GM10266 (cell line): ENCODE measurements at regions not wholly inside any gene's neighbourhood (a gene's known extent, or its start where the extent isn't known, plus 50 kb on each side); places are given as distances from the start of the nearest gene placed in this dataset.

ENCODE experiments used
- DNase-seq: peaks from one replicate; pipeline ENCODE4 v3.0.0; 2012; ENCODE audit errors: extremely low spot score
- CTCF ChIP-seq: IDR thresholded peaks from 2 replicates; pipeline ENCODE4 v1.5.1; 2012; ENCODE audit warnings: mild to moderate bottlenecking, low read depth; ENCODE audit not compliant: control insufficient read depth, insufficient read depth; ENCODE audit errors: missing control alignments

- no peak for DNase-seq
- no peak for TF ChIP-seq CTCF
Observed at GRCh38 chr7:68147614-68148238, 1151.1 kb downstream of the TYW1 start.

- no peak for DNase-seq
- TF ChIP-seq CTCF = no peak
Observed at GRCh38 chr7:68148440-68148839, 1151.8 kb downstream of the TYW1 start.

GRCh38 chr7:68152205-68152604 is 1155.6 kb downstream of the TYW1 start:
- TF ChIP-seq CTCF = no peak
- DNase-seq = no peak

- DNase-seq = no peak
- no peak for TF ChIP-seq CTCF
Observed at GRCh38 chr7:68155676-68156075, 1159.0 kb downstream of the TYW1 start.

GRCh38 chr7:68158686-68159295 is 1162.2 kb downstream of the TYW1 start:
- no peak for DNase-seq
- TF ChIP-seq CTCF = no peak

- DNase-seq = no peak
- no peak for TF ChIP-seq CTCF
Observed at GRCh38 chr7:68162712-68163111, 1166.1 kb downstream of the TYW1 start.

GRCh38 chr7:68166525-68166924 is 1169.9 kb downstream of the TYW1 start:
- no peak for TF ChIP-seq CTCF
- no peak for DNase-seq
